GM18507 (cell line): ENCODE measurements at regions not wholly inside any gene's neighbourhood (a gene's known extent, or its start where the extent isn't known, plus 50 kb on each side); places are given as distances from the start of the nearest gene placed in this dataset.

Experiments used
- DNase-seq: peaks from one replicate; pipeline ENCODE4 v3.0.0; 2011; ENCODE audit warnings: low read depth; ENCODE audit not compliant: insufficient read length; ENCODE audit errors: extremely low spot score
- FAIRE-seq: peaks from 2 replicates; lab custom pipeline; 2011; peaks lifted over from hg19 to GRCh38; lab: Jason Lieb, UNC

- FAIRE-seq (no peak), DNase-seq (no peak)
Observed at GRCh38 chr17:73985466-73986015, 217.9 kb upstream of the RPL38 start.

GRCh38 chr17:73986641-73987177, 216.8 kb upstream of the RPL38 start:
- no peak for FAIRE-seq

GRCh38 chr17:73987395-73987794, 216.1 kb upstream of the RPL38 start:
- DNase-seq = no peak
- no peak for FAIRE-seq

More at GRCh38 chr17:73986641-73987177, 216.8 kb upstream of the RPL38 start:
- DNase-seq = no peak

- no peak for FAIRE-seq
- no peak for DNase-seq
Observed at GRCh38 chr17:73987845-73988509, 215.5 kb upstream of the RPL38 start.

GRCh38 chr17:73989671-73990070, 213.8 kb upstream of the RPL38 start:
- no peak for FAIRE-seq
- no peak for DNase-seq

DNA sequence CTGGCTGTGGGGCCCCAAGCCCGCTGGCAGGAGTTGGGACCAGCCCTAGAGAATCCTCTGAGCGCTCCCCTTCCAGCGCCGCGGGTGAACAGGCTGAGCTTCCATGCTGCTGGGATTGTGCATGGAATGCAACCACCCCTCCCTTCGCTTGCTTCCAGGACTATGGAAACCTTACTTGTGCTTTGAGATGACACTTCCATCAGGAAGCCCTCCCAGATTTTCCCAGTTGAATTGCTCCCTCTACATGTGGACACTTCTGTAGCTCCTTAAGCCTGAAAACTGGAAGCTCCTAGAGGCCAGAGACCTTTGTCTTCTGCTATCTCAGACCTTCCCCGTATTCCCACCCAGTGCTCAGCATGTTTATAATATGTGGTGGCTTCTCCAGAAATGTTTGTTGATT, 213.2 kb upstream of the RPL38 start:
- FAIRE-seq (no peak), DNase-seq (no peak)

DNA sequence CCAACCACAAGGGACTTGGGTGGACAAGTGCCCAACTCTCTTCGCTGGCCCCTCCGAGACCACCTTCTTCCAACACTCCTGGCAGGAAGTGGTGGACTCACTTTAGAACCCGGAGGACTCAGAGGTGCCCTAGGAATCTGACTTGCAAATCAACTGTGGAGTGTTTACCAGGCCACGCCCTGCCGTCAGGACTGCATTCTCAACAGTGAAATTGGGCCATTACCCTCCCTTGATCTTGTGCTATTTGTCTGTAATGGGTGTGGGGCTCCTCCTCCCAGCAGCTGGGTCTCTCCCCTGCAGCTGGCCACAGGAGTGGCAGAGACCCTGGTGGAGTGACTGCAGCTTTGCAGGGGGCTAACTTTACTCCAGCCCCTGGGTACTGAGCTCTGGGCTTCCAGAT, 212.2 kb upstream of the RPL38 start:
- DNase-seq (no peak), FAIRE-seq (no peak)

GRCh38 chr17:73994946-73995345, 208.5 kb upstream of the RPL38 start:
- FAIRE-seq = no peak
- DNase-seq = no peak

DNA sequence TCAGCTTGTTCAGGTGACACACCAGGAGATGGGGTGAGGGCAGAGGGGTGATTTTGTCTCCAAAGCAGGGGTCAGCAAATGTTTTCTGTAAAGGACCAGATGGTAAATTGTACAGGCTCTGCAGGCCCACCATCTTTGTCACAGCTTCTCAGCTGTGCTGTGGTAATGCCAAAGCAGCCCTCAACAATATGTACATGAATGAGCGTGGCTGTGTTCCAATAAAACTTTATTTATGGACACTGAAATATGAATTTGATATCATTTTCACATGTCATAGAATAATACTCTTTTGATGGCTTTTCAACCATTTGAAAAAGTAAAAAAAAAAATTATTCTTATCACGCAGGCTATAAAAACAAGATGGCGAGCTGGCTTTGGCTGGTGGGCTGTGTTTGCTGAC, 206.4 kb upstream of the RPL38 start:
- DNase-seq (no peak), FAIRE-seq (no peak)

DNA sequence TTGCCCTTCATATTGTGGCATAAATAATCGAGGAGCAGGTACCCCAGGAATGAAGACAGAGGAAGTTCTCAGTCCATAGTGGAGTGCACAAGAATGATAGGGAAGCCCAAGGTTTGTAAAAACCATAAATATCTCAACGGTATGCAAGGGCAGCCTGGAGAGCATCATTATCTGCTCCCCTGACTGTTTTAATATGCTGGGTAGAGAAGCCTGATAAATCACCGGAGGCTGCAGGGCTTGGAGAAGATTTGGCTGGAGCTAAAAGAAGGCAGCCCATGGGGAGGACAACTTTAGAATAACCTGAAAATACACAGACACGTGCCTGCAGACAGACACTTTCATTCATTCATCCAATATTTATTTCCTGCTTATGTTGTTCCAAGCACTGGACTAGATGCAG, 205.2 kb upstream of the RPL38 start:
- FAIRE-seq (no peak), DNase-seq (no peak)

DNA sequence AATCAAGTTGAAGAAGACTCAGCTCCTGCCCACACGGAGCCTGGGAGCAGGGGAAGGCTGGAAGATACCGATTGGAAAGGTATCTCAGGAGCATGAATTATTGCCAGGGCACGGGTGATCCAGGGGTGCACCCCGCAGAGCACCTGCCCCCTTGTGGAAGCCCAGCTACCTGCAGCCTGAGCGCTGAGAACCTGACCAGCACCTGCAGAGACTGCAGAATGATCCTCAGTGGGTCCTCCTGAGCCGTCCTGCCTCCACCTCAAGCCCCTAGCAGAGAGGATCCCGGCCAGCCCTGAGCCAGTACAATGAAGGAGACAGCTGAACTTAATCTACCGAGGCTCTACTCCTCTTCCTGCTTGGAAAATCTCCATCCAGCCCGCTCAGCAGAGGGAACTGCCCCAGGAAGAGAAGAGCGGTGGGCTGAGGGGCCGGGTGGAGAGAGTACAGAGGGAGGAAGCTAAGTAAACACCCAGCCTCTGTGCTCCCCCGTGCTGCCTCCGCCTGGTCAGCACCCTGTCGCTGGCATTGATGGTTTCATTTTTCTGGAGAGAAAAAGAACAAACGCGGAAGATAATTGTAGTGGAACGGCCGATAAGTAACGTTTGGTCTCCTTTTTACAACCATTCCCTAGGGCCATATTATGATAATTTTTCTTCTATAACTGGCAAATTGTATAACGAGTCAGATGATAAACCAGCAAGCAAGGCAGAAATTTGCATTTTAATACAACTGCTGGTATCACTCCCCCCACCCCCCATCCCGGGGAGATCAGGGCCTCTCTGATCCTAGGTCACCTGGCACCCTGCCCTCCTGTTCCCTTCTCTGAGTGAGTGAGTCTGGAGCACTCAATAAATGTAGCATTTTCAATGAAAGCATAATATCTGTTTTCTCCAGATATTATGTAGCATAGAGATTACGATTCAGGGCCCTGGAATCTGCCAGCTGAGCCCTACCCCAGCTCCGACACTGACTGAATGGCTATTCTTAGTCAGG, 204.5 kb upstream of the RPL38 start:
- FAIRE-seq (peak; percentile 79), DNase-seq (peak; percentile 59)

DNA sequence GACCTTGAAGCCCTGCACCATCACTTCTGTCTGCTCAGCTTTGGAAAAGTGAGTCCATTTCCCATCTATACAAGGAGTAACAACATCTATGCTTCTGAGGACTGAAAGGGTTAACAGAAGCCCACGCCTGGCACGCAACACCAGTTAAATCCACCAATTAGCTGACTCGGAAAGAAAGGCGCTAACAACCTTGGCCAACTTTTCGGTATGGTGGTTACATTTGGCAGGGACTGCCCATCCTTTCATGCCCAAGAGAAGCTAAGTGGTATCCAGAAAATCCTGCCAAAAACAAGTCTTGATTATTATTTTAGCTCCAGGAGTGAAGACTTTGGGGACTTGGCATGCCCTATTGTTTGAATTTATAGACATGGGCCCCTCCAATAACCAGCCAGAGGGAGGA, 202.3 kb upstream of the RPL38 start:
- DNase-seq (no peak), FAIRE-seq (no peak)

DNA sequence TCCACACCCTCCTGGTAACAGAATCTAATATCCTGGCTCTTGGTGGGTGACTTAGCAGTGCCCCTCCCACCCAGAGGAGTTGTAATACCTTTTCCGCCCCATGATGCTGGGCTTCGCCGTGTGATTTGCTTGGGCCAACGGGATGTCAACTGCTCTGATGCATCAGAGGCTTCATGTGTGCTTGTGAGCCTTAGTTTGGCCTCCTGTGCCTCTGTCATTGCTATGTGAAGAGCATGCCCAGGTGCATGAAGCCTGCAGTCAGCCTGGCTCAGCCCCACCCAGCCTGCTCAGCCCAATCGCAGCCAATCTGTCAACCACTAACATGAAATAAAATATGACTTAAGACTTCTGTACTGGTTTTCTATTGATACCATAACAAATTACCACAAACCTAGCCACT, 201.2 kb upstream of the RPL38 start:
- DNase-seq (no peak), FAIRE-seq (no peak)

- DNase-seq = no peak
- FAIRE-seq = no peak
Observed at GRCh38 chr17:74004056-74004455, 199.4 kb upstream of the RPL38 start.

DNA sequence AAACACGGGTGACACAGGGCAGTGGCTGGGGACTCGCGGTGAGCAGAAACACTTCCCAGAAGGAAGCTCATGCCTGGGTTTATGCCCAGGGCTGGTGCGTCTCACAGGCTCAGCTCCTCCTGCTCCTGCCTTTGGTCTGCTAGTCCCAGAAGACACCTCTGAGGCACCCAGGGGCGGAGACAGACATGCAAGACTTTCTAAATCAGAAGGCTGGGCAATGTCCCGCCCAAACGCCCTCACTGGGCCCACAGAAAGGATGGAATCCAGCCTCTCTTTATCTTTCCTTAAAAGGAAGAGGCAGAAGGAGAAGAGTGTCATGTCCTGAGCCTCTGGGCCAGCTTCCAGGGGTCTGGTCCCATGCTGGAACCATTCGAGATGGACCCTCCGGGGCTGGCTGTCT, 197.7 kb upstream of the RPL38 start:
- no peak for DNase-seq
- no peak for FAIRE-seq

DNA sequence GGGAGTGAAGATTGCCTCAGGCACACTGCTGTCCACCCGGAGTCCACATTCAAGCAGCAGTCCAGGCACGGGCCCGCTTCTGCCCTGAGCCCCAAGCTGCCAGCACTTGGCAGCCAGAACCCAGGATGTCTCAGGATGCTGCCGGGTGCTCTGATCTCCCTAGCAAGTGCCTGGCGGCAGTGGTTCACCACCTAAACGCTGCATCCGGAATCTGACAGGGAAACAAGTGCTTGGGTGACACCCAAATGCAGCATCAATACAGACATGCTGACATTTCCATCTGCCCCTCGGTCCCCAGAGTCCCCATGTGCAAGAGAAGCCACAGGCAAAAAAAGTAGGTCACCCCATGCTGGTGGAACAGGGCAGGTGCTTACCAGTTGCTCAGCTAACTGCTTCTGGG, 197.1 kb upstream of the RPL38 start:
- no peak for FAIRE-seq
- DNase-seq = no peak

- no peak for FAIRE-seq
- DNase-seq = no peak
Observed at GRCh38 chr17:74008196-74008595, 195.3 kb upstream of the RPL38 start.

- no peak for FAIRE-seq
Observed at GRCh38 chr17:74009056-74009625, 194.3 kb upstream of the RPL38 start.

GRCh38 chr17:74010903-74011302, 192.6 kb upstream of the RPL38 start:
- FAIRE-seq (no peak), DNase-seq (no peak)

More at GRCh38 chr17:74009056-74009625, 194.3 kb upstream of the RPL38 start:
- no peak for DNase-seq

DNA sequence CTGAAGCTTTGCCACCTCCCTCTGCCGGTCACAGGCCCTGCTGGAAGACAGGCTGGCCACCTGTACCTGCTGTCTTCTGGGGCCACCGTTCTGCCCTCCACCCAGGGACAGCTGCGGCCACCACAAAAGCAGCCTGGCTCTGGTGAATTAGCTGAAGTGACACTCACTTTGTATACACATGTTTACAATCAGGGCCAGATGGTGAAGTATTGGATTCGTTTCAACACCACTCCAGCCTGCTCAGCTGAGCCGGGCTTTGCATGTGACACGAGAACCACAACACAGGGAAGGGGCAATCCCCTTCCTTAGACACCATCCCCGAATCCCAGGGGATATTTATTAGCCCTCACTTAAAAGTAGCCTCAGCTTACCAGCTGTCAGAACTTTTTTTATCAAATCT, 191.5 kb upstream of the RPL38 start:
- no peak for DNase-seq
- no peak for FAIRE-seq
